Muscle layer of duodenum (tissue), 2 donors: ENCODE measurements at regions not wholly inside any gene's neighbourhood (a gene's known extent, or its start where the extent isn't known, plus 50 kb on each side); places are given as distances from the start of the nearest gene placed in this dataset.

ENCODE experiments used
- H3K27ac ChIP-seq: one replicate; pipeline ENCODE4 v1.7.0; 2013; ENCODE audit warnings: mild to moderate bottlenecking, low read length
- H3K27me3 ChIP-seq: one replicate; pipeline ENCODE4 v1.7.0; 2013; ENCODE audit warnings: low read depth, mild to moderate bottlenecking, control low read depth, low read length
- H3K36me3 ChIP-seq, 2 donors: one replicate each; pipeline ENCODE4 v1.7.0; 2013; ENCODE audit warnings: low read length in 2 of 2, control low read depth in 1 of 2, mild to moderate bottlenecking in 1 of 2; ENCODE audit not compliant: insufficient read depth in 2 of 2, control insufficient read depth in 1 of 2
- H3K4me1 ChIP-seq, 2 donors: one replicate each; pipeline ENCODE4 v1.7.0; 2013; ENCODE audit warnings: low read length in 2 of 2, mild to moderate bottlenecking in 2 of 2, control low read depth in 1 of 2, moderate library complexity in 1 of 2; ENCODE audit not compliant: insufficient read depth in 2 of 2, control insufficient read depth in 1 of 2
- H3K4me3 ChIP-seq, 2 donors: one replicate each; pipeline ENCODE4 v1.7.0; 2013; ENCODE audit warnings: low read length in 2 of 2, low read depth in 1 of 2, mild to moderate bottlenecking in 1 of 2
- H3K9me3 ChIP-seq, 2 donors: one replicate each; pipeline ENCODE4 v1.7.0; 2013; ENCODE audit warnings: low read length in 2 of 2, control low read depth in 1 of 2, mild to moderate bottlenecking in 1 of 2; ENCODE audit not compliant: control insufficient read depth in 1 of 2
- donor health status: healthy.

- Histone ChIP-seq H3K36me3 (no peaks in the 10 kb centered on the region), H3K4me3 (no peak overlapping the region), H3K27me3 (no peaks in the 10 kb centered on the region), H3K27ac (no peak overlapping the region), H3K9me3 (peaks cover 0 to 2% of the 10 kb centered on the region in 2 donors), H3K4me1 (peaks cover 0 to 3% of the 10 kb centered on the region in 2 donors)
Observed at GRCh38 chr5:1944408-1944807, 61.7 kb upstream of the IRX4 start.

GRCh38 chr5:1943481-1943880 is 60.8 kb upstream of the IRX4 start:
- Histone ChIP-seq H3K9me3 (peaks cover 0 to 2% of the 10 kb centered on the region in 2 donors), H3K27ac (no peak overlapping the region), H3K27me3 (no peaks in the 10 kb centered on the region), H3K4me3 (no peak overlapping the region), H3K36me3 (no peaks in the 10 kb centered on the region), H3K4me1 (no peaks in the 10 kb centered on the region)

- H3K9me3 ChIP-seq, result peaks cover 0 to 2% of the 10 kb centered on the region in 2 donors
- H3K4me3 ChIP-seq, result no peak overlapping the region
- H3K27me3 ChIP-seq, result no peaks in the 10 kb centered on the region
- no peaks in the 10 kb centered on the region for H3K36me3 ChIP-seq
- no peaks in the 10 kb centered on the region for H3K4me1 ChIP-seq
- no peak overlapping the region for H3K27ac ChIP-seq
Observed at GRCh38 chr5:1942630-1943029, 59.9 kb upstream of the IRX4 start.

GRCh38 chr5:1942158-1942557 is 59.4 kb upstream of the IRX4 start:
- Histone ChIP-seq H3K4me1 (no peaks in the 10 kb centered on the region), H3K4me3 (no peak overlapping the region), H3K27ac (no peak overlapping the region), H3K9me3 (peaks cover 0 to 5% of the 10 kb centered on the region in 2 donors), H3K27me3 (no peaks in the 10 kb centered on the region), H3K36me3 (no peaks in the 10 kb centered on the region)

- no peak overlapping the region for H3K4me3 ChIP-seq
- H3K4me1 ChIP-seq, result no peaks in the 10 kb centered on the region
- H3K27me3 ChIP-seq, result no peaks in the 10 kb centered on the region
- no peak overlapping the region for H3K27ac ChIP-seq
- H3K36me3 ChIP-seq, result peaks cover 0 to 8% of the 10 kb centered on the region in 2 donors
- H3K9me3 ChIP-seq, result peaks cover 0 to 6% of the 10 kb centered on the region in 2 donors
Observed at GRCh38 chr5:1939256-1939655, 56.5 kb upstream of the IRX4 start.

GRCh38 chr5:1938310-1939000 is 55.7 kb upstream of the IRX4 start:
- H3K4me1 ChIP-seq, result no peaks in the 10 kb centered on the region
- H3K36me3 ChIP-seq, result peaks cover 0 to 8% of the 10 kb centered on the region in 2 donors
- H3K27ac ChIP-seq, result no peak overlapping the region
- no peak overlapping the region for H3K4me3 ChIP-seq
- peaks cover 0 to 6% of the 10 kb centered on the region in 2 donors for H3K9me3 ChIP-seq
- no peaks in the 10 kb centered on the region for H3K27me3 ChIP-seq

GRCh38 chr5:1937590-1937989 is 54.9 kb upstream of the IRX4 start:
- Histone ChIP-seq H3K4me3 (no peak overlapping the region), H3K9me3 (peaks cover 0 to 6% of the 10 kb centered on the region in 2 donors), H3K27me3 (no peaks in the 10 kb centered on the region), H3K27ac (no peak overlapping the region), H3K4me1 (no peaks in the 10 kb centered on the region), H3K36me3 (peaks cover 0 to 8% of the 10 kb centered on the region in 2 donors)

GRCh38 chr5:1936901-1937300 is 54.2 kb upstream of the IRX4 start:
- Histone ChIP-seq H3K4me1 (no peaks in the 10 kb centered on the region), H3K9me3 (peaks cover 0 to 4% of the 10 kb centered on the region in 2 donors), H3K27ac (no peak overlapping the region), H3K4me3 (no peak overlapping the region), H3K36me3 (peaks cover 0 to 8% of the 10 kb centered on the region in 2 donors), H3K27me3 (no peaks in the 10 kb centered on the region)

GRCh38 chr5:1936413-1936812 is 53.7 kb upstream of the IRX4 start:
- Histone ChIP-seq H3K4me1 (peaks cover 0 to 3% of the 10 kb centered on the region in 2 donors), H3K27me3 (no peaks in the 10 kb centered on the region), H3K4me3 (no peak overlapping the region), H3K36me3 (peaks cover 0 to 8% of the 10 kb centered on the region in 2 donors), H3K9me3 (peaks cover 0 to 4% of the 10 kb centered on the region in 2 donors), H3K27ac (no peak overlapping the region)

GRCh38 chr5:1934801-1935429 is 52.2 kb upstream of the IRX4 start:
- H3K4me1 ChIP-seq, result peaks cover 0 to 14% of the 10 kb centered on the region in 2 donors
- no peak overlapping the region for H3K27ac ChIP-seq
- H3K36me3 ChIP-seq, result peaks cover 0 to 8% of the 10 kb centered on the region in 2 donors
- H3K27me3 ChIP-seq, result peaks cover 4% of the 10 kb centered on the region
- H3K9me3 ChIP-seq, result peaks cover 0 to 4% of the 10 kb centered on the region in 2 donors
- H3K4me3 ChIP-seq, result no peak overlapping the region

GRCh38 chr5:1934056-1934394 is 51.3 kb upstream of the IRX4 start:
- no peak overlapping the region for H3K4me3 ChIP-seq
- peaks cover 13% of the 10 kb centered on the region for H3K27me3 ChIP-seq
- peaks cover 0 to 8% of the 10 kb centered on the region in 2 donors for H3K36me3 ChIP-seq
- peaks cover 0 to 14% of the 10 kb centered on the region in 2 donors for H3K4me1 ChIP-seq
- no peak overlapping the region for H3K27ac ChIP-seq
- H3K9me3 ChIP-seq, result peaks cover 0 to 4% of the 10 kb centered on the region in 2 donors
